Common myeloid progenitor, CD34-positive (primary cell): ENCODE measurements at regions not wholly inside any gene's neighbourhood (a gene's known extent, or its start where the extent isn't known, plus 50 kb on each side); places are given as distances from the start of the nearest gene placed in this dataset.
A peak's percentile ranks its signal among the peaks of the same experiment; 100 is the strongest.

Experiments
- CTCF ChIA-PET: fragments of 350-600 bp; sonication (Branson Sonifier 250); formaldehyde crosslinking; loops from one replicate; lab custom pipeline; 2021; ENCODE audit warnings: antibody characterized with exemption; lab: Charles Lee
- POLR2A ChIA-PET: fragments of 350-600 bp; sonication (Branson Sonifier 250); formaldehyde crosslinking; loops from one replicate; lab custom pipeline; 2021; ENCODE audit warnings: antibody characterized with exemption; lab: Charles Lee
- DNase-seq, 3 donors: peaks; one replicate each; pipeline versions ENCODE4 v3.0.0 to v3.0.0-alpha.2; 2013
- H3K27ac ChIP-seq, 2 experiments: 1 replicate in 1 of 2; 2 replicates in 1 of 2; pipeline ENCODE4 v1.7.0; 2013; ENCODE audit warnings: inconsistent platforms in 2 of 2, low read length in 2 of 2, mild to moderate bottlenecking in 2 of 2, low read depth in 1 of 2, moderate library complexity in 1 of 2; ENCODE audit not compliant: severe bottlenecking in 2 of 2, insufficient read depth in 1 of 2, poor library complexity in 1 of 2
- H3K27me3 ChIP-seq, 5 experiments: replicated peaks in 2 of 5; 1 replicate in 3 of 5; 2 replicates in 2 of 5; pipeline versions ENCODE4 v1.6.1 to v1.7.0; 2013; ENCODE audit warnings: low read length in 4 of 5, mild to moderate bottlenecking in 2 of 5, moderate library complexity in 2 of 5, inconsistent platforms in 1 of 5; ENCODE audit not compliant: insufficient read depth in 5 of 5, control insufficient read depth in 4 of 5
- H3K36me3 ChIP-seq, 4 experiments: 1 replicate in 2 of 4; 2 replicates in 2 of 4; pipeline versions ENCODE4 v1.6.1 to v1.7.0; 2013; ENCODE audit warnings: low read length in 3 of 4, control low read depth in 1 of 4, mild to moderate bottlenecking in 1 of 4; ENCODE audit not compliant: control insufficient read depth in 4 of 4, insufficient read depth in 4 of 4
- H3K4me1 ChIP-seq, 4 experiments: 1 replicate in 3 of 4; 2 replicates in 1 of 4; pipeline versions ENCODE4 v1.6.1 to v1.7.1; 2013; ENCODE audit warnings: low read length in 3 of 4, mild to moderate bottlenecking in 3 of 4, control low read depth in 1 of 4, inconsistent platforms in 1 of 4, moderate library complexity in 1 of 4; ENCODE audit not compliant: control insufficient read depth in 4 of 4, insufficient read depth in 4 of 4; ENCODE audit errors: control extremely low read depth in 1 of 4
- H3K4me3 ChIP-seq, 7 experiments: 1 replicate in 4 of 7; 2 replicates in 3 of 7; pipeline versions ENCODE4 v1.5.1 to v1.7.0; 2013; ENCODE audit warnings: mild to moderate bottlenecking in 7 of 7, low read length in 6 of 7, moderate library complexity in 6 of 7, inconsistent platforms in 2 of 7, low read depth in 2 of 7, control low read depth in 1 of 7; ENCODE audit not compliant: insufficient read depth in 4 of 7, control insufficient read depth in 1 of 7; ENCODE audit errors: extremely low read depth in 1 of 7
- H3K9me3 ChIP-seq, 5 experiments: 1 replicate in 4 of 5; 2 replicates in 1 of 5; pipeline versions ENCODE4 v1.6.1 to v1.7.1; 2013; ENCODE audit warnings: low read length in 4 of 5, mild to moderate bottlenecking in 2 of 5, inconsistent platforms in 1 of 5, low read depth in 1 of 5, moderate library complexity in 1 of 5; ENCODE audit not compliant: control insufficient read depth in 4 of 5, insufficient read depth in 2 of 5; ENCODE audit errors: control extremely low read depth in 1 of 5
- WGBS: methylation state at CpG from one replicate; pipeline ENCODE4 v1.1.5; 2013; ENCODE audit not compliant: insufficient coverage; 5-methylcytosine and 5-hydroxymethylcytosine counted together

GRCh38 chr1:30511563-30511962 is 211.8 kb downstream of the MATN1 start:
- ChIA-PET CTCF (no interaction called here), POLR2A (no interaction called here)
- Histone ChIP-seq H3K4me3 (no peak overlapping the region), H3K9me3 (no peaks in the 10 kb centered on the region), H3K27ac (no peak overlapping the region), H3K4me1 (no peaks in the 10 kb centered on the region), H3K27me3 (peaks cover 0 to 17% (median 0%) of the 10 kb centered on the region in 5 experiments), H3K36me3 (no peaks in the 10 kb centered on the region)
- DNase-seq: no peak
- 86% methylated on average over 6 of the region's 6 CpGs for WGBS

- Histone ChIP-seq H3K27ac (no peak overlapping the region), H3K36me3 (no peaks in the 10 kb centered on the region), H3K9me3 (no peaks in the 10 kb centered on the region), H3K4me3 (no peak overlapping the region), H3K4me1 (no peaks in the 10 kb centered on the region), H3K27me3 (peaks cover 0 to 17% (median 0%) of the 10 kb centered on the region in 5 experiments)
- WGBS: 66% methylated on average over 4 of the region's 5 CpGs
- ChIA-PET POLR2A (no interaction called here), CTCF (no interaction called here)
- DNase-seq: peak in 1 of 3 donors; percentile 2
Measured at GRCh38 chr1:30511106-30511505, 212.3 kb downstream of the MATN1 start.

GRCh38 chr1:30509670-30510069 is 213.7 kb downstream of the MATN1 start:
- CTCF ChIA-PET: no interaction called here
- WGBS: no CpG with 5 or more reads among the region's 1 CpG
- POLR2A ChIA-PET: no interaction called here

GRCh38 chr1:30508611-30509010 is 214.8 kb downstream of the MATN1 start:
- Histone ChIP-seq H3K9me3 (no peaks in the 10 kb centered on the region), H3K36me3 (no peaks in the 10 kb centered on the region), H3K27ac (no peak overlapping the region), H3K27me3 (peaks cover 0 to 10% (median 0%) of the 10 kb centered on the region in 5 experiments), H3K4me3 (no peak overlapping the region), H3K4me1 (no peaks in the 10 kb centered on the region)
- WGBS: 85% methylated on average over 9 of the region's 12 CpGs
- ChIA-PET POLR2A (no interaction called here), CTCF (no interaction called here)
- no peak for DNase-seq

More at GRCh38 chr1:30509670-30510069, 213.7 kb downstream of the MATN1 start:
- peaks cover 0 to 17% (median 0%) of the 10 kb centered on the region in 5 experiments for H3K27me3 ChIP-seq
- no peaks in the 10 kb centered on the region for H3K36me3 ChIP-seq
- H3K4me3 ChIP-seq: no peak overlapping the region
- no peak for DNase-seq
- no peaks in the 10 kb centered on the region for H3K9me3 ChIP-seq
- no peak overlapping the region for H3K27ac ChIP-seq
- no peaks in the 10 kb centered on the region for H3K4me1 ChIP-seq

- POLR2A ChIA-PET: no interaction called here
- no peaks in the 10 kb centered on the region for H3K36me3 ChIP-seq
- WGBS: no CpG with 5 or more reads among the region's 3 CpGs
- peaks cover 0 to 9% (median 0%) of the 10 kb centered on the region in 5 experiments for H3K27me3 ChIP-seq
- no peak for DNase-seq
- CTCF ChIA-PET: no interaction called here
- H3K4me1 ChIP-seq: no peaks in the 10 kb centered on the region
- no peak overlapping the region for H3K27ac ChIP-seq
- H3K9me3 ChIP-seq: no peaks in the 10 kb centered on the region
- no peak overlapping the region for H3K4me3 ChIP-seq
Measured at GRCh38 chr1:30508175-30508448, 215.3 kb downstream of the MATN1 start.

GRCh38 chr1:30507401-30508174 is 215.8 kb downstream of the MATN1 start:
- POLR2A ChIA-PET: no interaction called here
- WGBS: 88% methylated on average over 6 of the region's 11 CpGs
- Histone ChIP-seq H3K27ac (no peak overlapping the region), H3K4me3 (no peak overlapping the region), H3K27me3 (peaks cover 0 to 7% (median 0%) of the 10 kb centered on the region in 5 experiments), H3K9me3 (no peaks in the 10 kb centered on the region), H3K36me3 (no peaks in the 10 kb centered on the region), H3K4me1 (no peaks in the 10 kb centered on the region)
- no peak for DNase-seq
- CTCF ChIA-PET: no interaction called here

- Histone ChIP-seq H3K27me3 (peaks cover 0 to 7% (median 1%) of the 10 kb centered on the region in 5 experiments), H3K9me3 (peaks cover 0 to 2% (median 0%) of the 10 kb centered on the region in 5 experiments), H3K36me3 (no peaks in the 10 kb centered on the region), H3K4me1 (no peaks in the 10 kb centered on the region), H3K4me3 (no peak overlapping the region), H3K27ac (no peak overlapping the region)
- 100% methylated on average over 1 of the region's 2 CpGs for WGBS
- ChIA-PET POLR2A (no interaction called here), CTCF (no interaction called here)
- no peak for DNase-seq
Measured at GRCh38 chr1:30507016-30507312, 216.4 kb downstream of the MATN1 start.
